ENCODE measurements at regions not wholly inside any gene's neighbourhood (a gene's known extent, or its start where the extent isn't known, plus 50 kb on each side); places are given as distances from the start of the nearest gene placed in this dataset.
A peak's percentile ranks its signal among the peaks of the same experiment; 100 is the strongest.

GRCh38 chr6:128803911-128804310 is 79.0 kb upstream of the LAMA2 start:
- DNase-seq (ENCODE audit: extremely low read depth, low read depth): peak; percentile 32
- no peak overlapping the region for H3K4me3 ChIP-seq (replicated peaks; ENCODE audit: low read depth, low read length)
- TF ChIP-seq CTCF (IDR thresholded peaks at IDR 0.05; ENCODE audit: low read depth, low read length, missing control alignments): no peak

- no peak overlapping the region for H3K4me3 ChIP-seq (replicated peaks; ENCODE audit: low read depth, low read length)
- no peak for TF ChIP-seq CTCF (IDR thresholded peaks at IDR 0.05; ENCODE audit: low read depth, low read length, missing control alignments)
- DNase-seq (ENCODE audit: extremely low read depth, low read depth): no peak
Measured at GRCh38 chr6:128801621-128802020, 81.3 kb upstream of the LAMA2 start.

GRCh38 chr6:128784266-128784665 is 98.7 kb upstream of the LAMA2 start:
- DNase-seq (ENCODE audit: extremely low read depth, low read depth): no peak
- TF ChIP-seq CTCF (IDR thresholded peaks at IDR 0.05; ENCODE audit: low read depth, low read length, missing control alignments): no peak
- no peak overlapping the region for H3K4me3 ChIP-seq (replicated peaks; ENCODE audit: low read depth, low read length)

- no peak for TF ChIP-seq CTCF (IDR thresholded peaks at IDR 0.05; ENCODE audit: low read depth, low read length, missing control alignments)
- no peak overlapping the region for H3K4me3 ChIP-seq (replicated peaks; ENCODE audit: low read depth, low read length)
- no peak for DNase-seq (ENCODE audit: extremely low read depth, low read depth)
Measured at GRCh38 chr6:128768187-128768586, 114.8 kb upstream of the LAMA2 start.

- no peak overlapping the region for H3K4me3 ChIP-seq (replicated peaks; ENCODE audit: low read depth, low read length)
- no peak for TF ChIP-seq CTCF (IDR thresholded peaks at IDR 0.05; ENCODE audit: low read depth, low read length, missing control alignments)
- DNase-seq (ENCODE audit: extremely low read depth, low read depth): no peak
Measured at GRCh38 chr6:128767705-128768104, 115.2 kb upstream of the LAMA2 start.

- no peak for DNase-seq (ENCODE audit: extremely low read depth, low read depth)
- H3K4me3 ChIP-seq (replicated peaks; ENCODE audit: low read depth, low read length): no peak overlapping the region
- no peak for TF ChIP-seq CTCF (IDR thresholded peaks at IDR 0.05; ENCODE audit: low read depth, low read length, missing control alignments)
Measured at GRCh38 chr6:128767150-128767549, 115.8 kb upstream of the LAMA2 start.

GRCh38 chr6:128763599-128764300 is 119.2 kb upstream of the LAMA2 start:
- DNase-seq (ENCODE audit: extremely low read depth, low read depth): no peak
- no peak overlapping the region for H3K4me3 ChIP-seq (replicated peaks; ENCODE audit: low read depth, low read length)
- no peak for TF ChIP-seq CTCF (IDR thresholded peaks at IDR 0.05; ENCODE audit: low read depth, low read length, missing control alignments)
